Stimulated activated naive CD8-positive, alpha-beta T cell treated with anti-CD3 and anti-CD28 coated beads, Interleukin-15, Interleukin-2, amounts not matched to agents 100 U/mL and 50 U/mL, for 24 hours (primary cell): ENCODE measurements at regions not wholly inside any gene's neighbourhood (a gene's known extent, or its start where the extent isn't known, plus 50 kb on each side); places are given as distances from the start of the nearest gene placed in this dataset.
"Not testable (repeated sequence)": the region's sequence is repeated elsewhere in the genome, so short reads cannot be mapped to it uniquely, and the experiment has no call there.

Experiments
- ATAC-seq: fragments of 150-1000 bp; cut with Tn5 transposase; one replicate; pipeline ENCODE4 v1.10.0; 2021
- DNase-seq: peaks from one replicate; pipeline ENCODE4 v3.0.0; 2021

- ATAC-seq (no peak), DNase-seq (no peak)
Measured at GRCh38 chr3:39558775-39559306, 91.4 kb downstream of the MOBP start.

GRCh38 chr3:39559543-39559942 lies 92.1 kb downstream of the MOBP start:
- ATAC-seq, result no peak

GRCh38 chr3:39568508-39568907 lies 101.0 kb downstream of the MOBP start:
- ATAC-seq (no peak), DNase-seq (no peak)

More at GRCh38 chr3:39559543-39559942, 92.1 kb downstream of the MOBP start:
- no peak for DNase-seq

GRCh38 chr3:39569095-39569494 lies 101.6 kb downstream of the MOBP start:
- ATAC-seq (no peak), DNase-seq (no peak)

GRCh38 chr3:39573392-39573791 lies 105.9 kb downstream of the MOBP start:
- DNase-seq (no peak), ATAC-seq (no peak)

GRCh38 chr3:39577541-39577940 lies 110.1 kb downstream of the MOBP start:
- no peak for DNase-seq
- no peak for ATAC-seq

- not testable (repeated sequence) for ATAC-seq, DNase-seq
Measured at GRCh38 chr3:39586215-39586614, 118.7 kb downstream of the MOBP start.

- no peak for DNase-seq
- ATAC-seq, result no peak
Measured at GRCh38 chr3:39587113-39587512, 119.6 kb downstream of the MOBP start.

GRCh38 chr3:39590806-39591205 lies 123.3 kb downstream of the MOBP start:
- ATAC-seq, result no peak
- DNase-seq, result no peak

GRCh38 chr3:39592311-39593050 lies 125.0 kb downstream of the MOBP start:
- DNase-seq (no peak), ATAC-seq (no peak)

GRCh38 chr3:39593341-39593740 lies 125.9 kb downstream of the MOBP start:
- no peak for DNase-seq
- ATAC-seq, result no peak

GRCh38 chr3:39601241-39601640 lies 133.8 kb downstream of the MOBP start:
- no peak for ATAC-seq
- no peak for DNase-seq

GRCh38 chr3:39605837-39606236 lies 138.4 kb downstream of the MOBP start:
- ATAC-seq, result no peak
- no peak for DNase-seq

GRCh38 chr3:39626198-39626597 lies 158.7 kb downstream of the MOBP start:
- ATAC-seq, result no peak
- DNase-seq, result no peak

- ATAC-seq (no peak), DNase-seq (no peak)
Measured at GRCh38 chr3:39631136-39631535, 163.7 kb downstream of the MOBP start.

GRCh38 chr3:39637807-39638206 lies 170.3 kb downstream of the MOBP start:
- DNase-seq (no peak), ATAC-seq (no peak)

GRCh38 chr3:39638301-39638700 lies 170.8 kb downstream of the MOBP start:
- ATAC-seq (no peak), DNase-seq (no peak)

GRCh38 chr3:39639344-39640236 lies 169.8 kb upstream of the MYRIP start:
- peak; percentile 88 for ATAC-seq
- peak; percentile 12 for DNase-seq

GRCh38 chr3:39641274-39641673 lies 168.1 kb upstream of the MYRIP start:
- DNase-seq (no peak), ATAC-seq (no peak)

GRCh38 chr3:39644176-39644575 lies 165.2 kb upstream of the MYRIP start:
- no peak for DNase-seq
- no peak for ATAC-seq

- not testable (repeated sequence) for ATAC-seq, DNase-seq
Measured at GRCh38 chr3:39651256-39651655, 158.2 kb upstream of the MYRIP start.

GRCh38 chr3:39651993-39652739 lies 157.2 kb upstream of the MYRIP start:
- ATAC-seq (no peak), DNase-seq (no peak)
